ENCODE measurements at regions not wholly inside any gene's neighbourhood (a gene's known extent, or its start where the extent isn't known, plus 50 kb on each side); places are given as distances from the start of the nearest gene placed in this dataset.

GRCh38 chr22:22348127-22348814 is 103.7 kb downstream of the VPREB1 start:
- Mint-ChIP-seq H3K4me1 (peaks cover 43% of the 10 kb centered on the region), H3K4me3 (no peak overlapping the region), H3K27me3 (no peaks in the 10 kb centered on the region), H3K27ac (no peak overlapping the region), H3K9me3 (ENCODE audit: insufficient read depth) (no peaks in the 10 kb centered on the region)
- TF ChIP-seq CTCF (IDR thresholded peaks at IDR 0.05) (peak; percentile 13), EZH2 (IDR thresholded peaks at IDR 0.05; ENCODE audit: borderline replicate concordance, insufficient read depth, low read depth, low read length, poor library complexity, severe bottlenecking) (no peak)
- 61% methylated on average over 5 of the region's 5 CpGs for WGBS (ENCODE audit: insufficient coverage)
- ATAC-seq (ENCODE audit: low read depth) (no peak), DNase-seq (no peak)
- no peaks in the 10 kb centered on the region for H3K79me2 ChIP-seq (ENCODE audit: control insufficient read depth, insufficient read depth, low read length)
- no peak overlapping the region for H2AFZ ChIP-seq (ENCODE audit: insufficient read depth, low read depth, low read length, poor library complexity, severe bottlenecking)
- H3K9ac ChIP-seq (ENCODE audit: low read length): no peak overlapping the region
- H3K27ac ChIP-seq (ENCODE audit: low read length in 2 of 2): no peak overlapping the region
- peaks cover 2% of the 10 kb centered on the region for H4K20me1 ChIP-seq (ENCODE audit: control insufficient read depth, insufficient read depth, low read length, poor library complexity, severe bottlenecking)
- H3K4me1 ChIP-seq (ENCODE audit: control insufficient read depth in 2 of 2, insufficient read depth in 2 of 2, low read length in 2 of 2): peaks cover 29 to 31% of the 10 kb centered on the region in 2 donors
- H3K4me3 ChIP-seq (ENCODE audit: control extremely low read depth in 1 of 5, extremely low read depth in 1 of 5, insufficient read depth in 1 of 5, low read depth in 2 of 5, low read length in 4 of 5): no peak overlapping the region
- no peaks in the 10 kb centered on the region for H3K9me3 ChIP-seq (ENCODE audit: control extremely low read depth in 1 of 3, control insufficient read depth in 2 of 3, insufficient read depth in 1 of 3, low read length in 2 of 3)
- no peaks in the 10 kb centered on the region for H3K27me3 ChIP-seq (replicated peaks in 1 of 4; ENCODE audit: control extremely low read depth in 1 of 4, control insufficient read depth in 3 of 4, insufficient read depth in 4 of 4, low read length in 3 of 4)
- POLR2A ChIA-PET: no interaction called here
- H3K36me3 ChIP-seq (replicated peaks in 1 of 2; ENCODE audit: control extremely low read depth in 1 of 2, control insufficient read depth in 1 of 2, extremely low read depth in 1 of 2, insufficient read depth in 2 of 2, low read length in 1 of 2): no peaks in the 10 kb centered on the region
- intact Hi-C loops (cut with micrococcal nuclease): no loop called here
- H3K4me2 ChIP-seq (replicated peaks; ENCODE audit: low read depth, low read length, poor library complexity, severe bottlenecking): no peak overlapping the region
- CTCF ChIA-PET: interaction anchor here (0.6 to 1.9 kb wide), 11 partner anchors 8 to 239 kb away, joined by 3 to 8 read pairs (median 4); no protein-coding TSS in a partner anchor

GRCh38 chr22:22348815-22349454 is 104.3 kb downstream of the VPREB1 start:
- DNase-seq (no peak), ATAC-seq (ENCODE audit: low read depth) (no peak)
- Histone ChIP-seq H3K9ac (ENCODE audit: low read length) (no peak overlapping the region), H3K4me3 (ENCODE audit: control extremely low read depth in 1 of 5, extremely low read depth in 1 of 5, insufficient read depth in 1 of 5, low read depth in 2 of 5, low read length in 4 of 5) (no peak overlapping the region), H2AFZ (ENCODE audit: insufficient read depth, low read depth, low read length, poor library complexity, severe bottlenecking) (no peak overlapping the region), H3K9me3 (ENCODE audit: control extremely low read depth in 1 of 3, control insufficient read depth in 2 of 3, insufficient read depth in 1 of 3, low read length in 2 of 3) (no peaks in the 10 kb centered on the region), H4K20me1 (ENCODE audit: control insufficient read depth, insufficient read depth, low read length, poor library complexity, severe bottlenecking) (no peaks in the 10 kb centered on the region), H3K79me2 (ENCODE audit: control insufficient read depth, insufficient read depth, low read length) (no peaks in the 10 kb centered on the region), H3K4me1 (ENCODE audit: control insufficient read depth in 2 of 2, insufficient read depth in 2 of 2, low read length in 2 of 2) (peaks cover 22 to 31% of the 10 kb centered on the region in 2 donors), H3K36me3 (replicated peaks in 1 of 2; ENCODE audit: control extremely low read depth in 1 of 2, control insufficient read depth in 1 of 2, extremely low read depth in 1 of 2, insufficient read depth in 2 of 2, low read length in 1 of 2) (no peaks in the 10 kb centered on the region), H3K27me3 (replicated peaks in 1 of 4; ENCODE audit: control extremely low read depth in 1 of 4, control insufficient read depth in 3 of 4, insufficient read depth in 4 of 4, low read length in 3 of 4) (no peaks in the 10 kb centered on the region), H3K4me2 (replicated peaks; ENCODE audit: low read depth, low read length, poor library complexity, severe bottlenecking) (no peak overlapping the region), H3K27ac (ENCODE audit: low read length in 2 of 2) (no peak overlapping the region)
- POLR2A ChIA-PET: no interaction called here
- no peaks in the 10 kb centered on the region for H3K27me3 Mint-ChIP-seq
- intact Hi-C loops (cut with micrococcal nuclease): loop anchor here (1.0 kb wide), 1 partner anchor 48 kb away; no protein-coding TSS in a partner anchor
- H3K4me1 Mint-ChIP-seq: peaks cover 42% of the 10 kb centered on the region
- H3K9me3 Mint-ChIP-seq (ENCODE audit: insufficient read depth): no peaks in the 10 kb centered on the region
- no peak overlapping the region for H3K27ac Mint-ChIP-seq
- WGBS (ENCODE audit: insufficient coverage): 93% methylated on average over 6 of the region's 6 CpGs
- CTCF ChIA-PET: interaction anchor here (0.5 to 1.9 kb wide), 11 partner anchors 9 to 781 kb away, joined by 3 to 6 read pairs (median 4); no protein-coding TSS in a partner anchor
- TF ChIP-seq CTCF (IDR thresholded peaks at IDR 0.05) (no peak), EZH2 (IDR thresholded peaks at IDR 0.05; ENCODE audit: borderline replicate concordance, insufficient read depth, low read depth, low read length, poor library complexity, severe bottlenecking) (no peak)
- H3K4me3 Mint-ChIP-seq: no peak overlapping the region
